ENCODE measurements at regions not wholly inside any gene's neighbourhood (a gene's known extent, or its start where the extent isn't known, plus 50 kb on each side); places are given as distances from the start of the nearest gene placed in this dataset.
"Not testable (repeated sequence)": the region's sequence is repeated elsewhere in the genome, so short reads cannot be mapped to it uniquely, and the experiment has no call there.

GRCh38 chr5:97937846-97938245 lies 754.8 kb upstream of the RIOK2 start:
- DNase-seq (ENCODE audit: low spot score): no peak

DNA sequence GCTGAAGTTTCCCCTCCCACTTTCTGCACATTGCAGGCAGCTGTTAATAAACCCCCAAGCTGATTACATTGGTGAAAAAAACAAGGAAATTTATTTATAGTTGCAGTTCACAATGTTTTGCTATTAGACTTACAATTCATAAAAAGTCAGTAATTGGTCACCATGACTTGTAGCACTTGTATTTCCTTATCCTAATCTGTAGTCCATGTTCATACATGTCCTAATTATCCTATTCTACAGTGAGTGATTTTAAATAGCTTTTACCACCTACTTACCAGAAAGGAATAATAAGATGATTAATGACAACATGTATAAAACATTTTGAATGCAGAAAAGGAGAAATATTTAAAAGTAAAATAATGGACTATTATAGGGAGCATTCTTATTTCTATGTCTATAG lies 760.0 kb upstream of the RIOK2 start:
- no peak for DNase-seq (ENCODE audit: low spot score)

DNA sequence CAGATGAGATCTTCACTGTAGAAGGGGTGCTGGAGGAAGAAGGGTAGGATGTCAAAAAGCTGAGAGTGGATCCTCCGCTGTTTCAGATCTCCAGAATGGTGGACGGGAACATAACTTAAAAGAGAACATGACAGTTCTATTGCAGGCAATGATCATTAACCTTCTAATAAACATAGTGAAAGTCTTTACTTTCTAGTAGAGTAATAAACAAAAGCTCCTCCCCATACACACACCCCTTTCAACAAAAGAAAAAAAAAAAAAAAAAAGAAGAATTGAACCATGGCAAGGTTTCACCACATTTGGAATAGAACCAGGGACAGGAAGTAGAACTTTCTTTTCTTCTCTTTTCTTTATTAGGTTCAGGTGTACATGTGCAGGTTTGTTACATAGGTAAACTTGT lies 768.1 kb upstream of the RIOK2 start:
- no peak for DNase-seq (ENCODE audit: low spot score)

DNA sequence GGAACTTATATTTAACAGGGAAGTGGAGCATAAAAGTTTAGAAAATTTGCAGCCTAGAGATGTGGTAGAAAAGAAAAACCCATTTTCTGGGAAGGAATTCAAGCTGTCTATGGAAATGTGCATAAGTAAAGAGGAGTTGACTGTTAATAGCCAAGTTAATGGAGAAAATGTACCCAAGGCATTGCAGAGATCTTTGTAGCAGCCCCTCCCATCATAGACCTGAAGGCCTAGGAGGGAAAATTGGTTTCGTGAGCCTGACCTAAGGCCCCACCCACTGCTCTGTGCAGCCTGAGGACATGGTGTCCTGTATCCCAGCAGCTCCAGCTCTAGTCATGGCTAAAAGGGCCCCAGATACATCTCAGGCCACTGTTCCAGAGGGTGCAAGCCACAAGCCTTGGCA lies 772.4 kb upstream of the RIOK2 start:
- DNase-seq (ENCODE audit: low spot score): no peak

DNA sequence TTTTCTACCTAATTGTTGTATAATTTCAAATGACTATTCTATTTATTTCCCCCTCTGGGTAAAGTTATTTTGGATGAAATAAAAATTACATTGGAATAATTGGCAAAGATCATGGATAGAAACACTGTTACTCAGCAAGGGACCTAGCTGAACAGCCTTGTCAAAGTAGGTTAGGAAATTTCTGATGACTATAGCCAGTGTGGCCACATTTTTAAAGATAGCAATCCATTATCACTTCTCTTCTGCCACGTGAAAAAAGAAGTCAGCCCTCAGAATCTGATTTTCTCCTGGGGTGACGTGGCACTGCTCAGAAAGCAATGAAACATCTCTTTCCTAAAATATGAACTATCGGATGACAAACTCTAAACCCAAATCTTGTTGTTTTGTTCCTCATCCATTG lies 784.2 kb upstream of the RIOK2 start:
- no peak for DNase-seq (ENCODE audit: low spot score)

- DNase-seq (ENCODE audit: low spot score): no peak
Measured at GRCh38 chr5:97968346-97968745, 785.3 kb upstream of the RIOK2 start.

- DNase-seq (ENCODE audit: low spot score): no peak
Measured at GRCh38 chr5:97979740-97980139, 793.7 kb upstream of the RGMB start.

GRCh38 chr5:97980291-97980690 lies 793.2 kb upstream of the RGMB start:
- no peak for DNase-seq (ENCODE audit: low spot score)

GRCh38 chr5:97986069-97986468 lies 787.4 kb upstream of the RGMB start:
- DNase-seq (ENCODE audit: low spot score): no peak

- DNase-seq (ENCODE audit: low spot score): no peak
Measured at GRCh38 chr5:97991236-97991635, 782.2 kb upstream of the RGMB start.

GRCh38 chr5:97998941-97999340 lies 774.5 kb upstream of the RGMB start:
- peak; percentile 92 for DNase-seq (ENCODE audit: low spot score)

DNA sequence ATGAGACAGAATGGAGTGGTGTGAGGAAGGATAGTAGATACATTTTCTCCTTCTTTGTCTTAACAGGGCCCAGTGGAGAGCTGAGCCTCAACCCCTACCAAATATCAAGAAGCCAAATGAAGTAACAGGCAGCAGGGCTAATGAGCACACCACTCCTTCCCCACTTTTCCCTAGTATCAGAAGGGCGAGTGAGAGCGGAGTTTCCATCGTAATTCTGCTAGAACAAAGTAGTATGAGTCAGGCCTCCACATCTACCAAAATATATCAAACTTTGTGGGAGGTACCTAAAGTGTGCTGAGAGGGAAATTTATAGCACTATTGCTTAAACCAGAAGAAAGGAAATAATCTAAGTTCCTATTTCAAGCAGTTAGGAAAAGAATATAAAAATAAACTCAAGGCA lies 769.0 kb upstream of the RGMB start:
- no peak for DNase-seq (ENCODE audit: low spot score)

DNA sequence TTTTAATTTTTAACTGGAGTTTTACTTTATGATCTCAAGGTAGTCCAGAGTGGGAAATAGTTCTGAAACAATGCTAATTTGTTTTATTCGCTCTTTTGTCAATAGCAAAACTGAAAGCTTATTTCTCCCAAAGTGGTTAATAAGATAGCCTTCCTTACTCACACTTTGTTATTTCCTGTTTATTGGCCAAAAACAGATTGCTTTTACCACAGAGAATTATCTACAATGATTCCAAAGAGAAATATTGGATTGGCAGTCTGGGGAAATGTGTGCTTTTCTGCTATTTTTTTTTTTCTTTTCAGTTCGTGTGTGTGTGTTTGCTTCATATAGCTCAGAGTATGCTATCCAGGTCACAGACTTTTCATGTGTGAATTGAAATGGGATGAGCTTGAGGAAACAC lies 756.7 kb upstream of the RGMB start:
- DNase-seq (ENCODE audit: low spot score): no peak

GRCh38 chr5:98030273-98030672 lies 743.2 kb upstream of the RGMB start:
- DNase-seq (ENCODE audit: low spot score): not testable (repeated sequence)

DNA sequence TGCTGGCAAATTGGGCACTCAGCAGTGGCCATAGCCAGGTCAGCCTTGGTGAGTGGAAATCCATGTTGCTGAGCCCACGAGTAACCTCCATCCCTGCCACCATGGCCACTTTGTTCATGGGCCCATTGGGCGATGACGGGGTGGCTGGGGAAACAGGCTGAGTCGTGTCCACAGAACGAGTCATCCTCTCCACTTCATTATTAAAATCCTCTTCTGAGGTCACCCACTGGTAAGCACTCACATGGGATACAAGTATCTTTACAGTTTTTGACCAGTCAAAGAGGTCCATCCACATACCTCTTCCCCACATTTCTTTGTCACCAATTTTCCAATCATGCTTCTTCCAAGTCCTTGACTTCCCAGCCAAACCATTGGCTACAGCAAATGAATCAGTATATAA lies 742.4 kb upstream of the RGMB start:
- DNase-seq (ENCODE audit: low spot score): not testable (repeated sequence)

- no peak for DNase-seq (ENCODE audit: low spot score)
Measured at GRCh38 chr5:98031496-98031895, 742.0 kb upstream of the RGMB start.

- peak; percentile 17 for DNase-seq (ENCODE audit: low spot score)
Measured at GRCh38 chr5:98031926-98032325, 741.5 kb upstream of the RGMB start.

- no peak for DNase-seq (ENCODE audit: low spot score)
Measured at GRCh38 chr5:98041661-98042060, 731.8 kb upstream of the RGMB start.

DNA sequence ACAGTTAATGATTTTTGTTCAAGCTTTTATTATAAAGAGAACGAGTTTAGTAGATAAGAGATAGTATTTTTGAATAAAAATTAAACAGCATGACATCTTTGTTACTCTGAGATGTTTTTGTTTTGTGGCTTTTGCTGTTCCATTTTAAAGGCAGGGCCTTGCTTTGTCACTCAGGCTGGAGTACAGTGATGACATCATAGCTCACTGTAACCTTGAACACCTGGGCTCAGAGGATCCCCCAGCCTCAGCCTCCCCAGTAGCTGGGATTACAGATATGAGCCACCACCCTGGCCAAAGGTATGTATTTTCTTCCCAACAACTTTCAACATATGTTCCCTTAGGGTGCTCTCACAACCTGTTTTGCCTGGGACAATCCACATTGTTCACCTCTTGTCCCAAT lies 730.9 kb upstream of the RGMB start:
- no peak for DNase-seq (ENCODE audit: low spot score)

GRCh38 chr5:98042961-98043360 lies 730.5 kb upstream of the RGMB start:
- no peak for DNase-seq (ENCODE audit: low spot score)

DNA sequence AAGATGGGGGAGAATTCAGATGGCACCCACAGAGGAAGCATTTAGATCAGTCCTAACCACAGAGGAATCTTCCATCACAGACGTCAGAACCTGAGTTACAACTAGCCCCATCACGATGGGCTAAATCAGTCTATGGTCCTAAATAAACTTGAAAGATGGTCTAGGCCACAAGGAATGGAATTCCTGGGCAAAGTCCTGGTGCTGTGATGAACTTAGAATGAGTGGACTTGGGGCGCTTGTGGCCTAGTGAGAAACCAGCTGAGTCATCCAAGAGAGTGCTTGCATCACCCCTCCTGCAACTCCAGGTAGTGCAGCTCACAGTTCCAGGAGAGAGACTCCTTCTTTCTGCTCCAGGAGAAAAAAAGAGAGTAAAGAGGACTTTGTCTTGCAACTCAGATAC lies 722.9 kb upstream of the RGMB start:
- no peak for DNase-seq (ENCODE audit: low spot score)

DNA sequence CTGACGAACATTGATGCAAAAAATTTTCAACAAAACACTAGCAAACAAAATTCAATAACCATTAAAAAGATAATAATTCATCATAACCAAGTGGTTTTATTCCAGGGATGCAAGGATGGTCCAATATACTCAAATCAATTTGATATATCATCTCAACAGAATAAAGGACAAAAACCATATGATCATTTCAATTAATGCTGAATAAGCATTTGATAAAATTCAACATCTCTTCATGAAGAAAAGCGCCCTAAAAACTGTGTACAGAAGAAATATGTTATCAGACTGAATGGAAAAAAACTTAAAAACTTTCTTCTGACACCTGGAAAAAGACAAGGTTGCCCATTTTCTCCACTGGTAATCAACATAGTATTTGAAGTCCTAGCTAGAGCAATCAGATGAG lies 720.3 kb upstream of the RGMB start:
- no peak for DNase-seq (ENCODE audit: low spot score)

DNA sequence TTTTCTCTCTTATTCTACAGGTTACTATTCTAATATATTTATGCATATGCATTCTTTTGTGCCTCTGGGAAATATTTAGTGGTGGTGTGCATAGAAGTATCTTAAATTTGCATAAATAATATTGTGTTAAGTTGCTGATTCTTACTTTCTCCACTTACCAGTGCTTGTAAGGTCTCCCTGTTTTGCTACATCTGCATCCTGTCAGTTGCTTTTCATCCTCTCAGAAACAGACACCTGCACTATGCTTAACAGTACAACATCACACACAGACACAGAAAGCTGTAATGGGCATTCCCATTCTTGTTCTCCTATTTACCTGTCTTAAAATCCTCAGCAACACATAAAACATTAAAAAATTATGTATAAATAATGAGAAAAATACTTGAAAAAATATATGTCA lies 713.3 kb upstream of the RGMB start:
- DNase-seq (ENCODE audit: low spot score): no peak

DNA sequence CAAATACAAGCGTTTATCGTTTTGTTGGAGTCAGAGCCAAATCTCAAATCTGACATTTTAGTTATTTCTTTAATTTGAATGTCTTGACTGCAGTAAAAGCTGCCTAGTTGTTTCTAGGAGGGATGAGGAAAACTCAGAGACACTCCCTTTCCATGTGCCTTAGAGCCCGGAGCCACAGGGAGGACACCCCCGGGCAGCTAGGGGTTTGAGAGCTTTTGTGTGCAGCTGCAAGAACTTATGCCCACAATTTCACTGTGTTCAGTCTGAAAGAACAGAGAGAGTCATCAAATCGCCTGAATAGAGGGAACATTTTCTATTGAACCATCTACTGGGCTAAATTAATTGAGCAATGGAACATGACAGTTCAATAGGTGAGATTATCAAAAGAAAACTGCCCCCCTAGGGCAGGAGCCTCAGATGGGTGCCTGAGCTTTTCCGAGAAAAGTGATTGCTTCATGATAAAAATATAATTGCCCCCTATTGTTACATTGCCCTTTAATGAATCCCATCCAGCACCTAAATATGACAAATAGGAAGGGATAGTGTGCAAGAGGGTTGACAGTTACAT lies 709.3 kb upstream of the RGMB start:
- DNase-seq (ENCODE audit: low spot score): peak; percentile 41
